IMR-90 (cell line): ENCODE measurements at regions not wholly inside any gene's neighbourhood (a gene's known extent, or its start where the extent isn't known, plus 50 kb on each side); places are given as distances from the start of the nearest gene placed in this dataset.

Source experiments
- ATAC-seq: fragments of 200-7000 bp; cut with Tn5 transposase; 2 replicates; pipeline ENCODE4 v1.9.1; 2020; ENCODE audit warnings: low read depth, mild to moderate bottlenecking, moderate library complexity
- BruUV-seq: library from RNA; stranded (reverse); fragments of 400-500 nt; replicated peaks from 2 replicates; lab custom pipeline; 2021; lab: Mats Ljungman, UMichigan
- CTCF ChIA-PET: fragments of 300-600 bp; formaldehyde crosslinking; extraction: SDS; loops from one replicate; lab custom pipeline; 2021; ENCODE audit warnings: antibody characterized with exemption; lab: Yijun Ruan, JAX
- POLR2A ChIA-PET: fragments of 300-600 bp; sonication (Branson Sonifier 250); formaldehyde crosslinking; loops from one replicate; lab custom pipeline; 2022; ENCODE audit warnings: antibody characterized with exemption; ENCODE audit not compliant: unreplicated experiment; lab: Charles Lee
- DNase-seq: peaks from one replicate; pipeline ENCODE4 v3.0.0; 2013
- H2AFZ ChIP-seq: replicated peaks from 2 replicates; pipeline ENCODE3; 2013; ENCODE audit warnings: low read length, mild to moderate bottlenecking; ENCODE audit not compliant: poor library complexity
- H2AK5ac ChIP-seq: 2 replicates; pipeline ENCODE4 v1.6.1; 2013; ENCODE audit warnings: low read depth, low read length, inconsistent platforms
- H2AK9ac ChIP-seq: replicated peaks from 2 replicates; pipeline ENCODE3; 2013; ENCODE audit warnings: mild to moderate bottlenecking, low read depth, low read length, moderate library complexity; ENCODE audit not compliant: poor library complexity
- H2BK120ac ChIP-seq: 2 replicates; pipeline ENCODE4 v1.6.1; 2013; ENCODE audit warnings: low read depth, low read length, inconsistent platforms
- H2BK15ac ChIP-seq: 3 replicates; pipeline ENCODE4 v1.6.1; 2013; ENCODE audit warnings: low read depth, low read length, inconsistent platforms
- H2BK20ac ChIP-seq: 2 replicates; pipeline ENCODE4 v1.6.1; 2013; ENCODE audit warnings: low read depth, mild to moderate bottlenecking, inconsistent platforms, low read length, moderate library complexity
- H2BK5ac ChIP-seq: 2 replicates; pipeline ENCODE4 v1.6.1; 2013; ENCODE audit warnings: mild to moderate bottlenecking, low read depth, low read length, inconsistent platforms; ENCODE audit not compliant: poor library complexity, severe bottlenecking
- H3K14ac ChIP-seq: replicated peaks from 2 replicates; pipeline ENCODE4 v1.6.1; 2013; ENCODE audit warnings: low read depth, low read length, inconsistent platforms
- H3K18ac ChIP-seq: 2 replicates; pipeline ENCODE4 v1.6.1; 2013; ENCODE audit warnings: low read depth, low read length, control low read depth
- H3K23ac ChIP-seq: 2 replicates; pipeline ENCODE4 v1.6.1; 2013; ENCODE audit warnings: low read depth, low read length, inconsistent platforms
- H3K27ac ChIP-seq: 2 replicates; pipeline ENCODE4 v1.5.1; 2013; ENCODE audit warnings: mild to moderate bottlenecking, control low read depth, low read length; ENCODE audit not compliant: insufficient read depth
- H3K27me3 ChIP-seq: 2 replicates; pipeline ENCODE4 v1.6.1; 2013; ENCODE audit warnings: low read length; ENCODE audit not compliant: control insufficient read depth, insufficient read depth
- H3K36me3 ChIP-seq: 2 replicates; pipeline ENCODE4 v1.6.1; 2013; ENCODE audit warnings: low read length, mixed read lengths; ENCODE audit not compliant: control insufficient read depth, insufficient read depth
- H3K4ac ChIP-seq: 2 replicates; pipeline ENCODE4 v1.6.1; 2013; ENCODE audit warnings: low read depth, low read length, inconsistent platforms
- H3K4me1 ChIP-seq: 2 replicates; pipeline ENCODE4 v1.6.1; 2013; ENCODE audit warnings: low read length, mixed read lengths; ENCODE audit not compliant: control insufficient read depth, insufficient read depth
- H3K4me2 ChIP-seq: 2 replicates; pipeline ENCODE4 v1.6.1; 2013; ENCODE audit warnings: low read depth, mild to moderate bottlenecking, control low read depth, low read length, moderate library complexity
- H3K4me3 ChIP-seq: 2 replicates; pipeline ENCODE4 v1.5.1; 2013; ENCODE audit warnings: low read depth, mild to moderate bottlenecking, control low read depth, low read length, moderate library complexity; ENCODE audit not compliant: insufficient read depth
- H3K56ac ChIP-seq: 2 replicates; pipeline ENCODE4 v1.6.1; 2013; ENCODE audit warnings: low read length, inconsistent platforms; ENCODE audit not compliant: insufficient read depth; ENCODE audit errors: extremely low read depth
- H3K79me1 ChIP-seq, 2 experiments: 2 replicates each; pipeline ENCODE4 v1.6.1; 2013; ENCODE audit warnings: low read length in 2 of 2, inconsistent platforms in 1 of 2, low read depth in 1 of 2
- H3K9ac ChIP-seq: 2 replicates; pipeline ENCODE4 v1.6.1; 2013; ENCODE audit warnings: low read depth, low read length, control low read depth
- H3K9me1 ChIP-seq: 2 replicates; pipeline ENCODE4 v1.6.1; 2013; ENCODE audit warnings: low read length, inconsistent platforms; ENCODE audit not compliant: insufficient read depth
- H3K9me3 ChIP-seq: 2 replicates; pipeline ENCODE4 v1.6.1; 2013; ENCODE audit warnings: low read length; ENCODE audit not compliant: control insufficient read depth, insufficient read depth
- H4K20me1 ChIP-seq: 2 replicates; pipeline ENCODE4 v1.6.1; 2013; ENCODE audit warnings: low read length, inconsistent platforms; ENCODE audit not compliant: insufficient read depth
- H4K5ac ChIP-seq: 2 replicates; pipeline ENCODE4 v1.6.1; 2013; ENCODE audit warnings: mild to moderate bottlenecking, low read depth, low read length, control low read depth
- H4K8ac ChIP-seq, 2 experiments: 2 replicates each; pipeline ENCODE4 v1.6.1; 2013; ENCODE audit warnings: low read depth in 2 of 2, low read length in 2 of 2, control low read depth in 1 of 2, inconsistent platforms in 1 of 2
- H4K91ac ChIP-seq: 2 replicates; pipeline ENCODE4 v1.6.1; 2013; ENCODE audit warnings: low read depth, low read length, inconsistent platforms; ENCODE audit not compliant: insufficient read depth
- BHLHE40 ChIP-seq: fragments of 150-350 bp; IDR thresholded peaks from 2 replicates; pipeline ENCODE4 v1.6.1; 2016; ENCODE audit warnings: mild to moderate bottlenecking, low read depth, low read length
- CEBPB ChIP-seq: IDR thresholded peaks from 2 replicates; pipeline ENCODE4 v1.6.1; 2012; ENCODE audit warnings: low read depth, low read length, improper control_type of control experiment
- CHD1 ChIP-seq: IDR thresholded peaks from 2 replicates; pipeline ENCODE4 v1.6.1; 2012; ENCODE audit warnings: low read depth, low read length, improper control_type of control experiment
- CTCF ChIP-seq: conservative IDR thresholded peaks from 2 replicates; pipeline ENCODE4 v1.5.1; 2012; ENCODE audit warnings: mild to moderate bottlenecking, low read depth, low read length, improper control_type of control experiment
- ELK1 ChIP-seq: fragments of 150-350 bp; IDR thresholded peaks from 2 replicates; pipeline ENCODE4 v1.6.1; 2016; ENCODE audit warnings: low read depth, mild to moderate bottlenecking, low read length, moderate library complexity, borderline replicate concordance
- FOS ChIP-seq: fragments of 150-350 bp; IDR thresholded peaks from 2 replicates; pipeline ENCODE4 v1.6.1; 2016; ENCODE audit warnings: low read depth, low read length
- MAFK ChIP-seq: IDR thresholded peaks from 2 replicates; pipeline ENCODE4 v1.6.1; 2012; ENCODE audit warnings: low read depth, low read length, improper control_type of control experiment
- MAZ ChIP-seq: IDR thresholded peaks from 2 replicates; pipeline ENCODE4 v1.6.1; 2012; ENCODE audit warnings: low read depth, mild to moderate bottlenecking, low read length, improper control_type of control experiment, moderate library complexity, borderline replicate concordance
- MXI1 ChIP-seq: IDR thresholded peaks from 2 replicates; pipeline ENCODE4 v1.6.1; 2012; ENCODE audit warnings: low read depth, mild to moderate bottlenecking, low read length, moderate library complexity, borderline replicate concordance
- NFE2L2 ChIP-seq: fragments of 150-350 bp; IDR thresholded peaks from 2 replicates; pipeline ENCODE4 v1.6.1; 2016; ENCODE audit warnings: low read depth, mild to moderate bottlenecking, low read length
- POLR2A ChIP-seq: IDR thresholded peaks from 2 replicates; pipeline ENCODE4 v1.6.1; 2012; ENCODE audit warnings: mild to moderate bottlenecking, low read depth, low read length
- RAD21 ChIP-seq: IDR thresholded peaks from 2 replicates; pipeline ENCODE4 v1.6.1; 2012; ENCODE audit warnings: low read length, improper control_type of control experiment
- RCOR1 ChIP-seq: IDR thresholded peaks from 2 replicates; pipeline ENCODE4 v1.6.1; 2012; ENCODE audit warnings: mild to moderate bottlenecking, low read length, improper control_type of control experiment; ENCODE audit not compliant: insufficient replicate concordance
- RFX5 ChIP-seq: IDR thresholded peaks from 2 replicates; pipeline ENCODE4 v1.8.0; 2012; ENCODE audit warnings: low read depth, mild to moderate bottlenecking, low read length, moderate library complexity
- SMC3 ChIP-seq: fragments of 150-350 bp; IDR thresholded peaks from 2 replicates; pipeline ENCODE4 v1.6.1; 2016; ENCODE audit warnings: low read depth, mild to moderate bottlenecking, antibody characterized with exemption, low read length, moderate library complexity
- USF2 ChIP-seq: fragments of 150-350 bp; IDR thresholded peaks from 2 replicates; pipeline ENCODE4 v1.6.1; 2017; ENCODE audit warnings: mild to moderate bottlenecking, antibody characterized with exemption, low read length, low read depth
- WGBS, 2 experiments: methylation state at CpG; one replicate each; pipeline versions ENCODE4 v1.1.5 to v1.1.7; 2013; ENCODE audit warnings: missing lambda C conversion rate in 2 of 2; ENCODE audit not compliant: insufficient read length in 1 of 2; ENCODE audit errors: extremely low coverage in 2 of 2; 5-methylcytosine and 5-hydroxymethylcytosine counted together
- dilution Hi-C: fragments of 300-500 bp; cut with HindIII; formaldehyde crosslinking; loops from one replicate; pipeline ENCODE4 v1.14.3; 2018; ENCODE audit warnings: low sequenced_read_pairs; ENCODE audit not compliant: unreplicated experiment
- in situ Hi-C: fragments of 300-500 bp; cut with MboI; formaldehyde crosslinking; loops from 3 replicates; pipeline ENCODE4 v1.14.3; 2019; ENCODE audit warnings: low sequenced_read_pairs, inconsistent platforms, mixed read lengths
- intact Hi-C: fragments of 100-400 bp; cut with micrococcal nuclease; formaldehyde crosslinking; loops from 2 replicates; pipeline ENCODE4 v1.10.0; 2022

- POLR2A ChIA-PET, result no interaction called here
- H3K36me3 ChIP-seq, result no peaks in the 10 kb centered on the region
Observed at GRCh38 chr3:127107002-127107401, 85.9 kb upstream of the PRR23E start.

More at GRCh38 chr3:127107002-127107401, 85.9 kb upstream of the PRR23E start:
- no peak overlapping the region for H2AK5ac ChIP-seq
- H4K20me1 ChIP-seq, result no peaks in the 10 kb centered on the region
- H4K8ac ChIP-seq, result no peak overlapping the region
- no peaks in the 10 kb centered on the region for H3K9me3 ChIP-seq
- no peak for DNase-seq
- H2AK9ac ChIP-seq, result no peak overlapping the region
- dilution Hi-C loops (no loop called here), intact Hi-C loops (no loop called here), in situ Hi-C loops (no loop called here)
- H3K4me1 ChIP-seq, result no peaks in the 10 kb centered on the region
- no peak overlapping the region for H2AFZ ChIP-seq
- H3K56ac ChIP-seq, result no peak overlapping the region
- no peak overlapping the region for H4K91ac ChIP-seq
- no peak overlapping the region for H4K5ac ChIP-seq
- H2BK5ac ChIP-seq, result no peak overlapping the region
- no peak for TF ChIP-seq CEBPB
- TF ChIP-seq RCOR1, result no peak
- no peak for TF ChIP-seq NFE2L2
- TF ChIP-seq CHD1, result no peak
- no peak for TF ChIP-seq BHLHE40
- no peak for TF ChIP-seq POLR2A
- TF ChIP-seq SMC3, result no peak
- no peak for TF ChIP-seq RFX5
- no peak for TF ChIP-seq MAZ
- no peak for TF ChIP-seq MXI1
- no peak for TF ChIP-seq MAFK
- no peak for TF ChIP-seq FOS
- no peak for TF ChIP-seq CTCF
- no peak for TF ChIP-seq ELK1
- TF ChIP-seq USF2, result no peak
- no peak for TF ChIP-seq RAD21
- ATAC-seq, result no peak
- CTCF ChIA-PET, result no interaction called here
- H3K4ac ChIP-seq, result no peak overlapping the region
- H3K9ac ChIP-seq, result no peak overlapping the region
- H2BK120ac ChIP-seq, result no peak overlapping the region
- no peak overlapping the region for H3K23ac ChIP-seq
- no peak overlapping the region for H3K4me3 ChIP-seq
- H2BK15ac ChIP-seq, result no peak overlapping the region
- no peak overlapping the region for H3K27ac ChIP-seq
- H3K4me2 ChIP-seq, result no peak overlapping the region
- H3K79me1 ChIP-seq, result no peaks in the 10 kb centered on the region
- H3K14ac ChIP-seq, result no peak overlapping the region
- no peaks in the 10 kb centered on the region for H3K9me1 ChIP-seq
- no peak overlapping the region for H3K18ac ChIP-seq
- H3K27me3 ChIP-seq, result peaks cover 15% of the 10 kb centered on the region; the same call in 1 of the 2 replicates
- H2BK20ac ChIP-seq, result no peak overlapping the region
- 40% methylated on average over 3 of the region's 9 CpGs; no CpG with 5 or more reads in 1 of the 2 experiments for WGBS, 2 experiments
- BruUV-seq, result no TSS peak
